ENCODE measurements at regions not wholly inside any gene's neighbourhood (a gene's known extent, or its start where the extent isn't known, plus 50 kb on each side); places are given as distances from the start of the nearest gene placed in this dataset.

GRCh38 chr17:13182450-13182849 is 164.6 kb upstream of the ELAC2 start:
- no peak overlapping the region for H2BK12ac ChIP-seq (ENCODE audit: low read depth, low read length)
- no peak overlapping the region for H2AK5ac ChIP-seq (ENCODE audit: low read depth, low read length)
- no peak overlapping the region for H4K8ac ChIP-seq (ENCODE audit: extremely low read depth, insufficient read depth, low read length)
- H2BK15ac ChIP-seq (ENCODE audit: low read length) = no peak overlapping the region
- H3K4me1 ChIP-seq (replicated peaks in 1 of 4; ENCODE audit: control insufficient read depth in 3 of 4, insufficient read depth in 4 of 4, low read length in 3 of 4) = no peaks in the 10 kb centered on the region
- CTCF ChIA-PET (ENCODE audit: partially characterized antibody) = interaction anchor here (0.6 to 1.1 kb wide), 2 partner anchors 41 to 68 kb away, joined by 3 to 4 read pairs; no protein-coding TSS in a partner anchor
- no peaks in the 10 kb centered on the region for H3K27me3 ChIP-seq (replicated peaks in 1 of 4; ENCODE audit: control insufficient read depth in 3 of 4, extremely low read depth in 1 of 4, insufficient read depth in 3 of 4, low read length in 3 of 4)
- no peak overlapping the region for H3K9ac ChIP-seq (replicated peaks in 1 of 4; ENCODE audit: extremely low read depth in 1 of 4, low read depth in 3 of 4, low read length in 3 of 4)
- H2AFZ ChIP-seq (ENCODE audit: low read length) = no peak overlapping the region
- H3K4me3 ChIP-seq (ENCODE audit: extremely low read depth in 1 of 4, insufficient read depth in 2 of 4, low read depth in 3 of 4, low read length in 4 of 4) = no peak overlapping the region
- FAIRE-seq (no peak), DNase-seq (ENCODE audit: low read depth in 1 of 2, low spot score in 2 of 2) (no peak)
- no peaks in the 10 kb centered on the region for H3K23me2 ChIP-seq (ENCODE audit: low read depth, low read length)
- POLR2A ChIA-PET (ENCODE audit: partially characterized antibody) = no interaction called here
- no peak overlapping the region for H3K4me2 ChIP-seq (ENCODE audit: insufficient read depth in 1 of 2, low read depth in 2 of 2, low read length in 2 of 2)
- H2BK5ac ChIP-seq (ENCODE audit: low read depth, low read length) = no peak overlapping the region
- H3K79me1 ChIP-seq (ENCODE audit: low read depth, low read length) = no peaks in the 10 kb centered on the region
- no peak overlapping the region for H3K4ac ChIP-seq (replicated peaks; ENCODE audit: insufficient read length, low read depth, low read length)
- no peak overlapping the region for H4K5ac ChIP-seq (ENCODE audit: insufficient read length, low read depth, low read length)
- H4K91ac ChIP-seq (replicated peaks; ENCODE audit: insufficient read length, low read length) = no peak overlapping the region
- H3K56ac ChIP-seq (replicated peaks; ENCODE audit: insufficient read length, low read depth, low read length) = no peak overlapping the region
- H2BK120ac ChIP-seq (replicated peaks; ENCODE audit: low read depth, low read length) = no peak overlapping the region
- no peaks in the 10 kb centered on the region for H3K36me3 ChIP-seq (ENCODE audit: control insufficient read depth in 2 of 4, insufficient read depth in 4 of 4, low read length in 3 of 4)
- H3K23ac ChIP-seq (ENCODE audit: insufficient read length) = no peak overlapping the region
- no peak overlapping the region for H2BK20ac ChIP-seq (ENCODE audit: low read length)
- H3K18ac ChIP-seq (ENCODE audit: extremely low read depth, low read length) = no peak overlapping the region
- no peak overlapping the region for H3K27ac ChIP-seq (ENCODE audit: low read depth, low read length)
- H3K14ac ChIP-seq (ENCODE audit: insufficient read length) = no peak overlapping the region
- no peaks in the 10 kb centered on the region for H3K79me2 ChIP-seq (ENCODE audit: control insufficient read depth in 1 of 2, insufficient read depth in 2 of 2, low read length in 2 of 2)
- H4K20me1 ChIP-seq (replicated peaks in 1 of 2; ENCODE audit: control insufficient read depth in 1 of 2, insufficient read depth in 2 of 2, low read length in 2 of 2) = no peaks in the 10 kb centered on the region
- H3K9me3 ChIP-seq (ENCODE audit: insufficient read depth in 2 of 2, low read depth in 1 of 2, low read length in 1 of 2) = no peaks in the 10 kb centered on the region
- TF ChIP-seq KDM1A (IDR thresholded peaks at IDR 0.05; ENCODE audit: borderline replicate concordance, low read length) (no peak), CHD7 (IDR thresholded peaks at IDR 0.05; ENCODE audit: insufficient replicate concordance, low read length) (no peak)
